H1 (cell line): ENCODE measurements at regions not wholly inside any gene's neighbourhood (a gene's known extent, or its start where the extent isn't known, plus 50 kb on each side); places are given as distances from the start of the nearest gene placed in this dataset.

Experiments used
- CEBPB ChIP-seq: IDR thresholded peaks from 2 replicates; pipeline ENCODE4 v1.6.1; 2012; ENCODE audit warnings: low read depth, low read length
- CTCF ChIP-seq, 3 experiments: IDR thresholded peaks; 1 replicate in 2 of 3; 2 replicates in 1 of 3; pipeline versions ENCODE4 v1.5.1 to v1.6.1; 2011; ENCODE audit warnings: low read length in 3 of 3, mild to moderate bottlenecking in 3 of 3, inconsistent platforms in 2 of 3, low read depth in 1 of 3, moderate library complexity in 1 of 3; ENCODE audit not compliant: insufficient read depth in 1 of 3; ENCODE audit errors: control extremely low read depth in 1 of 3
- EZH2 ChIP-seq: fragments of 200-600 bp; sonication (generic); IDR thresholded peaks from 2 replicates; pipeline ENCODE4 v1.7.1; 2012; ENCODE audit warnings: low read depth, mild to moderate bottlenecking, moderate library complexity, low read length, inconsistent platforms; ENCODE audit not compliant: severe bottlenecking
- JUN ChIP-seq: IDR thresholded peaks from 2 replicates; pipeline ENCODE4 v1.6.1; 2011; ENCODE audit warnings: low read depth, mild to moderate bottlenecking, improper control_type of control experiment, low read length
- POLR2A ChIP-seq, 2 experiments: IDR thresholded peaks; 1 replicate in 1 of 2; 2 replicates in 1 of 2; pipeline ENCODE4 v1.6.1; 2011; ENCODE audit warnings: low read depth in 2 of 2, low read length in 2 of 2, mild to moderate bottlenecking in 2 of 2; ENCODE audit errors: control extremely low read depth in 1 of 2
- RFX5 ChIP-seq: IDR thresholded peaks from 2 replicates; pipeline ENCODE4 v1.6.1; 2011; ENCODE audit warnings: low read depth, low read length, improper control_type of control experiment, borderline replicate concordance
- RNF2 ChIP-seq: fragments of 200-900, 300-1000 bp; sonication (generic); IDR thresholded peaks from 2 replicates; pipeline ENCODE4 v1.7.1; 2016; ENCODE audit warnings: borderline replicate concordance, low read depth, mild to moderate bottlenecking, antibody characterized with exemption, low read length; ENCODE audit not compliant: poor library complexity, severe bottlenecking; ENCODE audit errors: missing control alignments
- RXRA ChIP-seq: IDR thresholded peaks from 2 replicates; pipeline ENCODE4 v1.6.1; 2011; ENCODE audit warnings: low read depth, mild to moderate bottlenecking, low read length, moderate library complexity; ENCODE audit not compliant: insufficient read depth

- TF ChIP-seq CTCF (IDR thresholded peaks at IDR 0.05; ENCODE audit: control extremely low read depth in 1 of 3, insufficient read depth in 1 of 3, low read depth in 1 of 3, low read length in 3 of 3) (no peak), RNF2 (no peak), RFX5 (no peak), JUN (no peak), CEBPB (no peak), RXRA (no peak), EZH2 (no peak), POLR2A (IDR thresholded peaks at IDR 0.05; ENCODE audit: control extremely low read depth in 1 of 2, low read depth in 2 of 2, low read length in 2 of 2) (no peak)
Observed at GRCh38 chr12:58104351-58104755, 163.0 kb downstream of the ATP23 start.
